Large intestine (tissue), 3 donors: ENCODE measurements at regions not wholly inside any gene's neighbourhood (a gene's known extent, or its start where the extent isn't known, plus 50 kb on each side); places are given as distances from the start of the nearest gene placed in this dataset.
A peak's percentile ranks its signal among the peaks of the same experiment; 100 is the strongest.

Experiments used
- DNase-seq, 2 donors: peaks; one replicate each; pipeline versions ENCODE4 v3.0.0 to v3.0.0-alpha.2; 2013
- H3K27ac ChIP-seq: one replicate; pipeline ENCODE4 v1.5.1; 2013; ENCODE audit warnings: low read length
- H3K27me3 ChIP-seq: 2 replicates; pipeline ENCODE4 v1.6.1; 2013; ENCODE audit warnings: low read length; ENCODE audit not compliant: control insufficient read depth, insufficient read depth
- H3K36me3 ChIP-seq: 2 replicates; pipeline ENCODE4 v1.6.1; 2013; ENCODE audit warnings: low read length; ENCODE audit not compliant: control insufficient read depth, insufficient read depth
- H3K4me1 ChIP-seq: one replicate; pipeline ENCODE4 v1.6.1; 2013; ENCODE audit warnings: low read length; ENCODE audit not compliant: control insufficient read depth, insufficient read depth
- H3K4me3 ChIP-seq: one replicate; pipeline ENCODE4 v1.5.1; 2013; ENCODE audit warnings: low read length
- H3K9me3 ChIP-seq: one replicate; pipeline ENCODE4 v1.6.1; 2013; ENCODE audit warnings: mild to moderate bottlenecking, low read depth, low read length, moderate library complexity; ENCODE audit not compliant: control insufficient read depth
- WGBS: methylation state at CpG from one replicate; pipeline ENCODE4 v1.1.5; 2013; ENCODE audit warnings: low lambda C conversion rate; ENCODE audit not compliant: insufficient coverage; 5-methylcytosine and 5-hydroxymethylcytosine counted together

DNA sequence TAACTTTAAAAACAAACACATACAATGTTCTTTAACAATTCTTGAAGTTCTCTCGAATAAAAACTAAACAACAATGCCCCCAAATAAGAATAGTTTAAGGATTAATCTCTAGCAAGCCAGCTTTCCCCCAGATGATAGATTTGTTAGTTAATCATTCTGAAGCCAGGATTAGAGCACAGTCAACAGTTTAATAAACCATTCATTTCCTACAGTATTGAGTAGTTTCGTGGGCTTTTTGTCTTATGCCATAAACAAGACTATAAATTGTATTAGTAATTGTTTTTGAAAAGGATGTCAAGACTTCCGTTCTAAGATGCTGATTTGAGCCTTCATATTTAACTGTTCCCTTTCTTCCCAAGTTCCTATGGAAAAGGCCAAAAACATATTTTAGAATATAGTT, 136.6 kb downstream of the PIK3R1 start:
- Histone ChIP-seq H3K9me3 (no peaks in the 10 kb centered on the region), H3K4me3 (no peak overlapping the region), H3K27me3 (no peaks in the 10 kb centered on the region), H3K4me1 (no peaks in the 10 kb centered on the region), H3K27ac (no peak overlapping the region), H3K36me3 (no peaks in the 10 kb centered on the region)
- no peak for DNase-seq
- no CpG with 5 or more reads among the region's 3 CpGs for WGBS

DNA sequence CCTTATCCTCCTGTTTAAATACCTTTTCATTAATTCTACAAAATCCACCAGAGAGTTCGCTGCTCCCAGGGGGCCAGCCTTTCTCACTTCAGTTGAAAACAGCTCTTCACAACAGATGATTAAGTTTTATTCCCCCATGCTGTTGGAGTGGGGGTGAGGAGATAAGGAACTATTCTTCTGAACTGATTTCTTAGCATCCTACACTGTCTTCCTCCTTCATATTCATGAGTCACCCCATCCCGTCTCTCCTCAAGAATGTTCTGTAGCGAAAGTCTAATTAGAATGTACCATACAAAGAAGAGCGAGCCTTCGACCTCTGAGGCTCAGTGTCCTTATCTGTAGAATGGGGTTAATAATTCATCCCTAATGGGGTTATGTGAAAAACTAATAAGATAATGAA, 138.0 kb downstream of the PIK3R1 start:
- 40% methylated on average over 1 of the region's 5 CpGs for WGBS

DNA sequence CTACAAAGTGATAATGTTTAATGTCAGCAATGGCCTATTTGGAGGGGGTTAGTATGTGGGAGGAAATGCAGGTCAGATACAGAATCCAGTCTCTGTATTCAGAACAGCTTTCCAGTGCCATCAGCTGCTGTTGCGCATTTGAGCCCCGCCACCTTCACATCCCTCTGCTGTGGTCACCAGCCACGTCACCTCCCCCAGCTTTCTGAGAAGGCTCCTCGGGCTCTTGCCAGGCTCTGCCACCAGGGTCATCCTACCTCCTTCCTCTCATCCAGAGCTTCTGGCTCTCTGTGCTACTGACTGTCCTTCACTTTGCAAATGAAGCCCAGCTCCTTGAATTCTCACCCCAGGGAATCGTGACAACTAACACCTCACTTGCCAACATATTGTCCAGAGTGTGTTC, 138.8 kb downstream of the PIK3R1 start:
- H3K36me3 ChIP-seq = no peaks in the 10 kb centered on the region
- H3K9me3 ChIP-seq = no peaks in the 10 kb centered on the region
- no CpG with 5 or more reads among the region's 5 CpGs for WGBS
- DNase-seq = no peak
- no peaks in the 10 kb centered on the region for H3K4me1 ChIP-seq
- no peak overlapping the region for H3K4me3 ChIP-seq
- H3K27me3 ChIP-seq = no peaks in the 10 kb centered on the region
- no peak overlapping the region for H3K27ac ChIP-seq

More for the DNA sequence above, 138.0 kb downstream of the PIK3R1 start:
- H3K4me1 ChIP-seq = no peaks in the 10 kb centered on the region
- no peaks in the 10 kb centered on the region for H3K27me3 ChIP-seq
- no peaks in the 10 kb centered on the region for H3K36me3 ChIP-seq
- no peaks in the 10 kb centered on the region for H3K9me3 ChIP-seq
- no peak overlapping the region for H3K4me3 ChIP-seq
- DNase-seq = peak; percentile 11 to 33
- no peak overlapping the region for H3K27ac ChIP-seq

DNA sequence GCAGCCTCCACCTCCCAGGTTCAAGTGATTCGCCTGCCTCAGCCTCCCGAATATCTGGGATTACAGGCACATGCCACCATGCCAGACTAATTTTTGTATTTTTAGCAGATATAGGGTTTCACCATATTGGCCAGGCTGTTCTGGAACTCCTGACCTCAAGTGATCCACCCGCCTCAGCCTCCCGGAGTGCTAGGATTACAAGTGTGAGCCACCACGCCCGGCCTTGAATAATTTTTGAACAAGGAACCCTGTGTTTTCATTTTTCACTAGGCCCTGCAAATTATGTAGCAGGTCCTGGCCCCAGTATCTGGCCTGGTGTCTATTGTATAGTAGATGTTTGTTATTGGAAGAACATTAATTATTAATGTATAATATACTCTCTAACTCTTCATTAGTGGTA, 140.7 kb downstream of the PIK3R1 start:
- Histone ChIP-seq H3K27ac (no peak overlapping the region), H3K4me1 (no peaks in the 10 kb centered on the region), H3K36me3 (no peaks in the 10 kb centered on the region), H3K27me3 (no peaks in the 10 kb centered on the region), H3K9me3 (no peaks in the 10 kb centered on the region), H3K4me3 (no peak overlapping the region)
- WGBS = no CpG with 5 or more reads among the region's 6 CpGs
- DNase-seq = no peak

DNA sequence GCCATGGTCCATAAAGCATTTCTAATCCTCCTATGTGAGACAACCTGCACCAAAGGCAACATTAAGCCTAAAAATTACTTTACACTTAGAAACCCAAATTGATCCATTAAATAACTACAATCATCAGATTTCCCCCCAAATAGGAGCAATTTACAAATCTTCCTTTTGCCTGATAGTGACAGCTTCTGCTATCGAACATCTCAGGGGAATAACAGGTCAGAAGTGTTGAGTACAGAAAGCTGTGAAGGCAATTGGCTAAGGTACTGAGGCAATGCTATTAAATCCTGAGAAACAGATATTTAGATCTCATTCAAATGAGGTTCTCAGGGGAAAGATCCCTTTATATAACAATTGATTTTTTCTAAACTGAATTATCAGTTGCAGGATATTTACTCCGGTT, 141.1 kb downstream of the PIK3R1 start:
- 100% methylated on average over 1 of the region's 2 CpGs for WGBS
- no peak overlapping the region for H3K4me3 ChIP-seq

DNA sequence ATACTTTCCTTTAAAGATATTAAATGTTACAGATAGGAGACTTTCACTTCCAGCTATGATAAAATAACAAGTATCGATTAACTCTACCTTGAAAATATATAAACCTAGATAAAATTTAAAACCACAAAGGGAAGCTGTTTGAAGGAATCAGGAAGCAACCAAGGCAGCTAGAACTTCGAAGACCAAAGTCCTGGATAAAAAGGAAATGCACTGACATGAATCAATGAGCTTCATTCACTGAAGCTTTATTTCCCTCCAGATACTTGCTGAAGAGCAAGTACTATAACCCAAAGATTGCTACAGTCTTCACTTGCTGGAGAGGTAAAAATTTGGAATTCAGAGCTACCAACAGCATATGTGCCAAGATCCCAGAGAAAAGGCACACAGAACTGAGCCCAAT, 144.1 kb downstream of the PIK3R1 start:
- no peaks in the 10 kb centered on the region for H3K9me3 ChIP-seq
- DNase-seq = no peak
- WGBS = 100% methylated on average over 1 of the region's 2 CpGs
- no peaks in the 10 kb centered on the region for H3K36me3 ChIP-seq
- no peak overlapping the region for H3K4me3 ChIP-seq
- H3K4me1 ChIP-seq = no peaks in the 10 kb centered on the region
- H3K27me3 ChIP-seq = no peaks in the 10 kb centered on the region
- no peak overlapping the region for H3K27ac ChIP-seq

More for the DNA sequence above, 141.1 kb downstream of the PIK3R1 start:
- no peak for DNase-seq
- Histone ChIP-seq H3K27me3 (no peaks in the 10 kb centered on the region), H3K4me1 (no peaks in the 10 kb centered on the region), H3K27ac (no peak overlapping the region), H3K9me3 (no peaks in the 10 kb centered on the region), H3K36me3 (no peaks in the 10 kb centered on the region)

DNA sequence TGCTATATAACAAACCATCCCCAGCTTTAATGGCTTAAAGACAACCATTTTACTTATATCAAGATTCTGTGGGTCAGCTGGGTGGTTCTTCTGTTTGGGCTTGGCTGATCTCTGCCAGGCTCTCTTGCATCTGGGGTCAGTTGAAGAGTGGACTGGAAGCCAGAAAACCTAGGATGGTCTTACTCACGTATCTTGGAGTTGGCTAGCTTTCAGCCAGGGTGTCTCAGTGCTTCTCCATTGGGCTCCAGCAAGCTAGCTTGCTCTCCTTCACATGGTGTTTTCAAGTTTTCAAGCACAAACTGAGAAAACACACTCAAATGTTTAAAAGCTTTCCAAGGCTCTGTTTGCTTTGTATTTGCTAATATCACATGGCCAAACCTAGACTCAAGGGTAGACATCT, 146.8 kb downstream of the PIK3R1 start:
- H3K36me3 ChIP-seq = no peaks in the 10 kb centered on the region
- no CpG with 5 or more reads among the region's 1 CpG for WGBS
- no peaks in the 10 kb centered on the region for H3K4me1 ChIP-seq
- no peak for DNase-seq
- no peaks in the 10 kb centered on the region for H3K27me3 ChIP-seq
- no peak overlapping the region for H3K27ac ChIP-seq
- no peak overlapping the region for H3K4me3 ChIP-seq
- no peaks in the 10 kb centered on the region for H3K9me3 ChIP-seq

DNA sequence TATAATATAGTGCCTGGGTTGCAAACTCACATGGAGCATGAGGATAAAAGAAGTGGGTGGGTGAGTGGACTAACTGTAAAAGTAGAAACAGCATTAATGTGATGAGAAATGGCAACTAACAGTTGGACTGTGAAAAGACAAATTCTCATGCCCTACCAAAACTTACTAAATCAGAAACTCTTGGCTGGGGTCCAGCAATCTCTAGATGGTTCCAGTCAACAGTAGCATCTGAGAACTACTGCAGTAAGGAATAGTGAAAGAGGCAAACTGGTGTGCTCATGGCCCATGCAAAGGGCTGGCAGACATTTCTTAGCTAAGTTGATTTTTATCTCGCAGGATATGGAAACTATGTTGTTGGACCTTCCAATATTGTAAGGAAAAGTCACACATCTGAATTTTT, 150.3 kb downstream of the PIK3R1 start:
- H3K27me3 ChIP-seq = no peaks in the 10 kb centered on the region
- WGBS = no CpG with 5 or more reads among the region's 1 CpG
- no peaks in the 10 kb centered on the region for H3K36me3 ChIP-seq
- no peak for DNase-seq
- H3K4me1 ChIP-seq = no peaks in the 10 kb centered on the region
- no peaks in the 10 kb centered on the region for H3K9me3 ChIP-seq
- H3K4me3 ChIP-seq = no peak overlapping the region
- H3K27ac ChIP-seq = no peak overlapping the region

- no peak for DNase-seq
- no peaks in the 10 kb centered on the region for H3K36me3 ChIP-seq
- H3K4me3 ChIP-seq = no peak overlapping the region
- H3K27ac ChIP-seq = no peak overlapping the region
- no peaks in the 10 kb centered on the region for H3K27me3 ChIP-seq
- H3K9me3 ChIP-seq = no peaks in the 10 kb centered on the region
- no peaks in the 10 kb centered on the region for H3K4me1 ChIP-seq
- no CpG with 5 or more reads among the region's 2 CpGs for WGBS
These were observed 151.7 kb downstream of the PIK3R1 start for GRCh38 chr5:68367287-68367686.

GRCh38 chr5:68367717-68368116, 152.2 kb downstream of the PIK3R1 start:
- no peak for DNase-seq
- no peaks in the 10 kb centered on the region for H3K9me3 ChIP-seq
- H3K4me1 ChIP-seq = no peaks in the 10 kb centered on the region
- 80% methylated on average over 2 of the region's 4 CpGs for WGBS
- no peaks in the 10 kb centered on the region for H3K36me3 ChIP-seq
- H3K4me3 ChIP-seq = no peak overlapping the region
- no peaks in the 10 kb centered on the region for H3K27me3 ChIP-seq
- H3K27ac ChIP-seq = no peak overlapping the region

DNA sequence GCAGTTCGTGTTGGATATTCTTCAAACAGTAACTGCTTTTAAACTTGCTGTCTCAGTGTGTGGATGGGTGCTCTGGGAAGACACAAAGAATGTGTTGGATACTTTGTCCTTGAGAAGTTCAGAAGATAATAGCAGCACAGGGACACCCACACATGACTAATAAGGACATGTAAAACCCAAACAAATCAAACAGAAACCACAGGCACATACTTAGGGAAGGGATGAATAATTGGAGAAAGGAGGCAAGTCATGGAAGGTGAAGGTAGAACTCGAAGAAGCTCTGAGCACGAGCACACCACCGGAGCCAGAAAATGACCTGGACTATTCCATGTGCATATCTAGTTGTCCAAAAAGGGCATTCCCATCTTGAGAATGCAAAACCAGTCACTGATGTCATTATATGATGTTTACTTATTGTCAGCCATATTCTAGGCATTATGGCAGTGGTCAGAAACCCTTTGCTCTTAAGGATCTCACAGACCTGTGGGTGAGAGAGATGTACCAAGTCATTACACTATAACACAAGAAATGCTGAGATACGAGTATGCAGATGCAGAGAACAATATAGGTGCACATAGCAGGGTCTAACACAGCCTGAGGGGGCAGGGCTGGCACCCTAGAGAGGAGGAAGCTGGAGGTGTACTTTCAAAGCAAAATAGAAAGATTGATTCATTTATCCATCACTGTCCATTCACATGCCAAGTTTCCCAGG, 152.9 kb downstream of the PIK3R1 start:
- no peaks in the 10 kb centered on the region for H3K27me3 ChIP-seq
- WGBS = no CpG with 5 or more reads among the region's 5 CpGs
- H3K9me3 ChIP-seq = no peaks in the 10 kb centered on the region
- no peaks in the 10 kb centered on the region for H3K4me1 ChIP-seq
- DNase-seq = no peak
- no peaks in the 10 kb centered on the region for H3K36me3 ChIP-seq
- H3K27ac ChIP-seq = no peak overlapping the region
- H3K4me3 ChIP-seq = no peak overlapping the region
